VCaP (cell line): ENCODE measurements at regions not wholly inside any gene's neighbourhood (a gene's known extent, or its start where the extent isn't known, plus 50 kb on each side); places are given as distances from the start of the nearest gene placed in this dataset.

Source experiments
- H3K27ac ChIP-seq: fragments of 450-650 bp; 2 replicates; pipeline ENCODE4 v1.5.1; 2017
- CTCF ChIP-seq: fragments of 450-650 bp; conservative IDR thresholded peaks from 2 replicates; pipeline ENCODE4 v1.5.1; 2017; ENCODE audit warnings: mild to moderate bottlenecking, moderate library complexity

- no peak overlapping the region for H3K27ac ChIP-seq
- no peak for TF ChIP-seq CTCF
Measured at GRCh38 chr16:55048745-55049144, 118.1 kb downstream of the IRX5 start.

- no peak overlapping the region for H3K27ac ChIP-seq
Measured at GRCh38 chr16:55051571-55052347, 121.1 kb downstream of the IRX5 start.

GRCh38 chr16:55052348-55052734, 121.7 kb downstream of the IRX5 start:
- H3K27ac ChIP-seq = no peak overlapping the region
- no peak for TF ChIP-seq CTCF

More at GRCh38 chr16:55051571-55052347, 121.1 kb downstream of the IRX5 start:
- no peak for TF ChIP-seq CTCF

GRCh38 chr16:55052741-55053415, 122.2 kb downstream of the IRX5 start:
- TF ChIP-seq CTCF = no peak
- no peak overlapping the region for H3K27ac ChIP-seq

GRCh38 chr16:55055262-55055661, 124.6 kb downstream of the IRX5 start:
- no peak for TF ChIP-seq CTCF
- H3K27ac ChIP-seq = no peak overlapping the region

- no peak for TF ChIP-seq CTCF
- no peak overlapping the region for H3K27ac ChIP-seq
Measured at GRCh38 chr16:55056585-55057401, 126.1 kb downstream of the IRX5 start.

GRCh38 chr16:55057866-55058265, 127.2 kb downstream of the IRX5 start:
- TF ChIP-seq CTCF = no peak
- no peak overlapping the region for H3K27ac ChIP-seq
